Peyer's patch (tissue), 4 donors: ENCODE measurements at regions not wholly inside any gene's neighbourhood (a gene's known extent, or its start where the extent isn't known, plus 50 kb on each side); places are given as distances from the start of the nearest gene placed in this dataset.

ENCODE experiments used
- DNase-seq, 3 donors: peaks; one replicate each; pipeline ENCODE4 v3.0.0-alpha.2; 2017 to 2019
- H3K27ac ChIP-seq, 4 donors: fragments of 200-600 bp; sonication (generic); one replicate each; pipeline ENCODE4 v1.5.1; 2016 to 2019
- H3K27me3 ChIP-seq, 2 donors: fragments of 200-600 bp; sonication (generic); one replicate each; pipeline ENCODE4 v1.5.1; 2019
- H3K36me3 ChIP-seq, 3 donors: fragments of 200-600 bp; sonication (generic); one replicate each; pipeline ENCODE4 v1.5.1; 2016 to 2019
- H3K4me1 ChIP-seq, 4 donors: fragments of 200-600 bp; sonication (generic); one replicate each; pipeline ENCODE4 v1.5.1; 2016 to 2019
- H3K4me3 ChIP-seq, 4 donors: fragments of 200-600 bp; sonication (generic); 1 replicate in 3 of 4; 2 replicates in 1 of 4; pipeline ENCODE4 v1.5.1; 2016 to 2019; ENCODE audit warnings: mild to moderate bottlenecking in 1 of 4
- H3K9me3 ChIP-seq, 4 donors: fragments of 200-600 bp; sonication (generic); one replicate each; pipeline ENCODE4 v1.5.1; 2016 to 2019; ENCODE audit warnings: mild to moderate bottlenecking in 1 of 4
- CTCF ChIP-seq, 6 experiments: fragments of 450-650 bp in 4 of 6; fragments of 200-600 bp in 2 of 6; sonication (generic) in 1 of 6; IDR thresholded peaks; one replicate each; pipeline ENCODE4 v1.5.1; 2017 to 2019; ENCODE audit warnings: antibody characterized with exemption in 6 of 6, mild to moderate bottlenecking in 3 of 6, moderate library complexity in 1 of 6
- POLR2A ChIP-seq, 2 donors: fragments of 450-650 bp; IDR thresholded peaks; one replicate each; pipeline ENCODE4 v1.5.1; 2017; ENCODE audit warnings: antibody characterized with exemption in 2 of 2, mild to moderate bottlenecking in 2 of 2, moderate library complexity in 2 of 2

- TF ChIP-seq POLR2A (IDR thresholded peaks at IDR 0.05) (no peak), CTCF (IDR thresholded peaks at IDR 0.05) (no peak)
- Histone ChIP-seq H3K4me1 (no peaks in the 10 kb centered on the region), H3K27ac (no peak overlapping the region), H3K36me3 (no peaks in the 10 kb centered on the region), H3K9me3 (no peaks in the 10 kb centered on the region), H3K4me3 (no peak overlapping the region), H3K27me3 (no peaks in the 10 kb centered on the region)
- no peak for DNase-seq
Measured at GRCh38 chr12:58347691-58348090, 406.3 kb downstream of the ATP23 start.

GRCh38 chr12:58349161-58349560, 407.8 kb downstream of the ATP23 start:
- Histone ChIP-seq H3K4me1 (no peaks in the 10 kb centered on the region), H3K27me3 (no peaks in the 10 kb centered on the region), H3K36me3 (no peaks in the 10 kb centered on the region), H3K4me3 (no peak overlapping the region), H3K9me3 (no peaks in the 10 kb centered on the region), H3K27ac (no peak overlapping the region)
- no peak for DNase-seq
- TF ChIP-seq CTCF (IDR thresholded peaks at IDR 0.05): no peak
- TF ChIP-seq POLR2A (IDR thresholded peaks at IDR 0.05): no peak

- H3K27me3 ChIP-seq: no peaks in the 10 kb centered on the region
- no peak overlapping the region for H3K4me3 ChIP-seq
- DNase-seq: no peak
- H3K4me1 ChIP-seq: no peaks in the 10 kb centered on the region
- H3K27ac ChIP-seq: no peak overlapping the region
- TF ChIP-seq CTCF (IDR thresholded peaks at IDR 0.05): no peak
- no peak for TF ChIP-seq POLR2A (IDR thresholded peaks at IDR 0.05)
- no peaks in the 10 kb centered on the region for H3K36me3 ChIP-seq
- no peaks in the 10 kb centered on the region for H3K9me3 ChIP-seq
Measured at GRCh38 chr12:58356794-58357193, 415.4 kb downstream of the ATP23 start.

- no peaks in the 10 kb centered on the region for H3K4me1 ChIP-seq
- H3K9me3 ChIP-seq: no peaks in the 10 kb centered on the region
- no peak overlapping the region for H3K4me3 ChIP-seq
- no peak overlapping the region for H3K27ac ChIP-seq
- no peak for DNase-seq
- no peaks in the 10 kb centered on the region for H3K27me3 ChIP-seq
- TF ChIP-seq CTCF (IDR thresholded peaks at IDR 0.05): no peak
- TF ChIP-seq POLR2A (IDR thresholded peaks at IDR 0.05): no peak
- no peaks in the 10 kb centered on the region for H3K36me3 ChIP-seq
Measured at GRCh38 chr12:58357511-58357910, 416.1 kb downstream of the ATP23 start.

- H3K9me3 ChIP-seq: no peaks in the 10 kb centered on the region
- TF ChIP-seq CTCF (IDR thresholded peaks at IDR 0.05) (no peak), POLR2A (IDR thresholded peaks at IDR 0.05) (no peak)
- H3K36me3 ChIP-seq: no peaks in the 10 kb centered on the region
- no peaks in the 10 kb centered on the region for H3K4me1 ChIP-seq
- no peaks in the 10 kb centered on the region for H3K27me3 ChIP-seq
- DNase-seq: no peak
- no peak overlapping the region for H3K4me3 ChIP-seq
- H3K27ac ChIP-seq: no peak overlapping the region
Measured at GRCh38 chr12:58358369-58358768, 417.0 kb downstream of the ATP23 start.

GRCh38 chr12:58359084-58359483, 417.7 kb downstream of the ATP23 start:
- no peaks in the 10 kb centered on the region for H3K4me1 ChIP-seq
- no peaks in the 10 kb centered on the region for H3K36me3 ChIP-seq
- H3K27me3 ChIP-seq: no peaks in the 10 kb centered on the region
- TF ChIP-seq CTCF (IDR thresholded peaks at IDR 0.05) (no peak), POLR2A (IDR thresholded peaks at IDR 0.05) (no peak)
- H3K4me3 ChIP-seq: no peak overlapping the region
- no peak overlapping the region for H3K27ac ChIP-seq
- no peaks in the 10 kb centered on the region for H3K9me3 ChIP-seq
- DNase-seq: no peak
